IMR-90 (cell line): ENCODE measurements at regions not wholly inside any gene's neighbourhood (a gene's known extent, or its start where the extent isn't known, plus 50 kb on each side); places are given as distances from the start of the nearest gene placed in this dataset.

Experiments
- ATAC-seq: fragments of 200-7000 bp; cut with Tn5 transposase; 2 replicates; pipeline ENCODE4 v1.9.1; 2020; ENCODE audit warnings: low read depth, mild to moderate bottlenecking, moderate library complexity
- BruUV-seq: library from RNA; stranded (reverse); fragments of 400-500 nt; replicated peaks from 2 replicates; lab custom pipeline; 2021; lab: Mats Ljungman, UMichigan
- CTCF ChIA-PET: fragments of 300-600 bp; formaldehyde crosslinking; extraction: SDS; loops from one replicate; lab custom pipeline; 2021; ENCODE audit warnings: antibody characterized with exemption; lab: Yijun Ruan, JAX
- POLR2A ChIA-PET: fragments of 300-600 bp; sonication (Branson Sonifier 250); formaldehyde crosslinking; loops from one replicate; lab custom pipeline; 2022; ENCODE audit warnings: antibody characterized with exemption; ENCODE audit not compliant: unreplicated experiment; lab: Charles Lee
- DNase-seq: peaks from one replicate; pipeline ENCODE4 v3.0.0; 2013
- H2AFZ ChIP-seq: replicated peaks from 2 replicates; pipeline ENCODE3; 2013; ENCODE audit warnings: low read length, mild to moderate bottlenecking; ENCODE audit not compliant: poor library complexity
- H2AK5ac ChIP-seq: 2 replicates; pipeline ENCODE4 v1.6.1; 2013; ENCODE audit warnings: low read depth, low read length, inconsistent platforms
- H2AK9ac ChIP-seq: replicated peaks from 2 replicates; pipeline ENCODE3; 2013; ENCODE audit warnings: mild to moderate bottlenecking, low read depth, low read length, moderate library complexity; ENCODE audit not compliant: poor library complexity
- H2BK120ac ChIP-seq: 2 replicates; pipeline ENCODE4 v1.6.1; 2013; ENCODE audit warnings: low read depth, low read length, inconsistent platforms
- H2BK15ac ChIP-seq: 3 replicates; pipeline ENCODE4 v1.6.1; 2013; ENCODE audit warnings: low read depth, low read length, inconsistent platforms
- H2BK20ac ChIP-seq: 2 replicates; pipeline ENCODE4 v1.6.1; 2013; ENCODE audit warnings: low read depth, mild to moderate bottlenecking, inconsistent platforms, low read length, moderate library complexity
- H2BK5ac ChIP-seq: 2 replicates; pipeline ENCODE4 v1.6.1; 2013; ENCODE audit warnings: mild to moderate bottlenecking, low read depth, low read length, inconsistent platforms; ENCODE audit not compliant: poor library complexity, severe bottlenecking
- H3K14ac ChIP-seq: replicated peaks from 2 replicates; pipeline ENCODE4 v1.6.1; 2013; ENCODE audit warnings: low read depth, low read length, inconsistent platforms
- H3K18ac ChIP-seq: 2 replicates; pipeline ENCODE4 v1.6.1; 2013; ENCODE audit warnings: low read depth, low read length, control low read depth
- H3K23ac ChIP-seq: 2 replicates; pipeline ENCODE4 v1.6.1; 2013; ENCODE audit warnings: low read depth, low read length, inconsistent platforms
- H3K27ac ChIP-seq: 2 replicates; pipeline ENCODE4 v1.5.1; 2013; ENCODE audit warnings: mild to moderate bottlenecking, control low read depth, low read length; ENCODE audit not compliant: insufficient read depth
- H3K27me3 ChIP-seq: 2 replicates; pipeline ENCODE4 v1.6.1; 2013; ENCODE audit warnings: low read length; ENCODE audit not compliant: control insufficient read depth, insufficient read depth
- H3K36me3 ChIP-seq: 2 replicates; pipeline ENCODE4 v1.6.1; 2013; ENCODE audit warnings: low read length, mixed read lengths; ENCODE audit not compliant: control insufficient read depth, insufficient read depth
- H3K4ac ChIP-seq: 2 replicates; pipeline ENCODE4 v1.6.1; 2013; ENCODE audit warnings: low read depth, low read length, inconsistent platforms
- H3K4me1 ChIP-seq: 2 replicates; pipeline ENCODE4 v1.6.1; 2013; ENCODE audit warnings: low read length, mixed read lengths; ENCODE audit not compliant: control insufficient read depth, insufficient read depth
- H3K4me2 ChIP-seq: 2 replicates; pipeline ENCODE4 v1.6.1; 2013; ENCODE audit warnings: low read depth, mild to moderate bottlenecking, control low read depth, low read length, moderate library complexity
- H3K4me3 ChIP-seq: 2 replicates; pipeline ENCODE4 v1.5.1; 2013; ENCODE audit warnings: low read depth, mild to moderate bottlenecking, control low read depth, low read length, moderate library complexity; ENCODE audit not compliant: insufficient read depth
- H3K56ac ChIP-seq: 2 replicates; pipeline ENCODE4 v1.6.1; 2013; ENCODE audit warnings: low read length, inconsistent platforms; ENCODE audit not compliant: insufficient read depth; ENCODE audit errors: extremely low read depth
- H3K79me1 ChIP-seq, 2 experiments: 2 replicates each; pipeline ENCODE4 v1.6.1; 2013; ENCODE audit warnings: low read length in 2 of 2, inconsistent platforms in 1 of 2, low read depth in 1 of 2
- H3K9ac ChIP-seq: 2 replicates; pipeline ENCODE4 v1.6.1; 2013; ENCODE audit warnings: low read depth, low read length, control low read depth
- H3K9me1 ChIP-seq: 2 replicates; pipeline ENCODE4 v1.6.1; 2013; ENCODE audit warnings: low read length, inconsistent platforms; ENCODE audit not compliant: insufficient read depth
- H3K9me3 ChIP-seq: 2 replicates; pipeline ENCODE4 v1.6.1; 2013; ENCODE audit warnings: low read length; ENCODE audit not compliant: control insufficient read depth, insufficient read depth
- H4K20me1 ChIP-seq: 2 replicates; pipeline ENCODE4 v1.6.1; 2013; ENCODE audit warnings: low read length, inconsistent platforms; ENCODE audit not compliant: insufficient read depth
- H4K5ac ChIP-seq: 2 replicates; pipeline ENCODE4 v1.6.1; 2013; ENCODE audit warnings: mild to moderate bottlenecking, low read depth, low read length, control low read depth
- H4K8ac ChIP-seq, 2 experiments: 2 replicates each; pipeline ENCODE4 v1.6.1; 2013; ENCODE audit warnings: low read depth in 2 of 2, low read length in 2 of 2, control low read depth in 1 of 2, inconsistent platforms in 1 of 2
- H4K91ac ChIP-seq: 2 replicates; pipeline ENCODE4 v1.6.1; 2013; ENCODE audit warnings: low read depth, low read length, inconsistent platforms; ENCODE audit not compliant: insufficient read depth
- BHLHE40 ChIP-seq: fragments of 150-350 bp; IDR thresholded peaks from 2 replicates; pipeline ENCODE4 v1.6.1; 2016; ENCODE audit warnings: mild to moderate bottlenecking, low read depth, low read length
- MAZ ChIP-seq: IDR thresholded peaks from 2 replicates; pipeline ENCODE4 v1.6.1; 2012; ENCODE audit warnings: low read depth, mild to moderate bottlenecking, low read length, improper control_type of control experiment, moderate library complexity, borderline replicate concordance
- NFE2L2 ChIP-seq: fragments of 150-350 bp; IDR thresholded peaks from 2 replicates; pipeline ENCODE4 v1.6.1; 2016; ENCODE audit warnings: low read depth, mild to moderate bottlenecking, low read length
- WGBS, 2 experiments: methylation state at CpG; one replicate each; pipeline versions ENCODE4 v1.1.5 to v1.1.7; 2013; ENCODE audit warnings: missing lambda C conversion rate in 2 of 2; ENCODE audit not compliant: insufficient read length in 1 of 2; ENCODE audit errors: extremely low coverage in 2 of 2; 5-methylcytosine and 5-hydroxymethylcytosine counted together
- dilution Hi-C: fragments of 300-500 bp; cut with HindIII; formaldehyde crosslinking; loops from one replicate; pipeline ENCODE4 v1.14.3; 2018; ENCODE audit warnings: low sequenced_read_pairs; ENCODE audit not compliant: unreplicated experiment
- in situ Hi-C: fragments of 300-500 bp; cut with MboI; formaldehyde crosslinking; loops from 3 replicates; pipeline ENCODE4 v1.14.3; 2019; ENCODE audit warnings: low sequenced_read_pairs, inconsistent platforms, mixed read lengths
- intact Hi-C: fragments of 100-400 bp; cut with micrococcal nuclease; formaldehyde crosslinking; loops from 2 replicates; pipeline ENCODE4 v1.10.0; 2022

- no peak for DNase-seq
- Histone ChIP-seq H2BK5ac (no peak overlapping the region), H3K56ac (no peak overlapping the region), H3K9ac (no peak overlapping the region), H3K23ac (no peak overlapping the region), H4K5ac (no peak overlapping the region), H3K4ac (no peak overlapping the region), H3K79me1 (no peaks in the 10 kb centered on the region), H2AK5ac (no peak overlapping the region), H4K8ac (no peak overlapping the region), H2BK120ac (no peak overlapping the region), H2BK20ac (no peak overlapping the region), H3K9me3 (no peaks in the 10 kb centered on the region), H4K91ac (no peak overlapping the region), H2BK15ac (no peak overlapping the region), H3K27ac (no peak overlapping the region), H3K4me2 (no peak overlapping the region), H3K4me1 (peaks cover 4% of the 10 kb centered on the region; the same call in 1 of the 2 replicates), H3K4me3 (no peak overlapping the region), H3K27me3 (peaks cover 19% of the 10 kb centered on the region), H3K36me3 (no peaks in the 10 kb centered on the region), H2AK9ac (no peak overlapping the region), H3K9me1 (no peaks in the 10 kb centered on the region), H2AFZ (no peak overlapping the region), H3K18ac (no peak overlapping the region), H3K14ac (no peak overlapping the region), H4K20me1 (no peaks in the 10 kb centered on the region)
- in situ Hi-C loops = no loop called here
- ChIA-PET CTCF (no interaction called here), POLR2A (no interaction called here)
- no peak for ATAC-seq
- no TSS peak for BruUV-seq
- WGBS, 2 experiments = 89% methylated on average over 5 of the region's 14 CpGs; no CpG with 5 or more reads in 1 of the 2 experiments
- TF ChIP-seq NFE2L2 (no peak), MAZ (no peak), BHLHE40 (no peak)
- intact Hi-C loops = no loop called here
- dilution Hi-C loops = no loop called here
Measured at GRCh38 chr3:197424674-197425484, 126.5 kb upstream of the DLG1 start.
